GM18861 (cell line): ENCODE measurements at regions not wholly inside any gene's neighbourhood (a gene's known extent, or its start where the extent isn't known, plus 50 kb on each side); places are given as distances from the start of the nearest gene placed in this dataset.
"Not testable (repeated sequence)": the region's sequence is repeated elsewhere in the genome, so short reads cannot be mapped to it uniquely, and the experiment has no call there.

Source experiments
- ATAC-seq: cut with Tn5 transposase; IDR thresholded peaks from one replicate; pipeline ENCODE4 v1.9.1; 2021; ENCODE audit not compliant: unreplicated experiment

- ATAC-seq = no peak
Observed at GRCh38 chr16:17759451-17760390, 289.0 kb upstream of the XYLT1 start.

- no peak for ATAC-seq
Observed at GRCh38 chr16:17757808-17758207, 287.0 kb upstream of the XYLT1 start.

GRCh38 chr16:17755158-17755557 is 284.4 kb upstream of the XYLT1 start:
- no peak for ATAC-seq

- ATAC-seq = no peak
Observed at GRCh38 chr16:17753434-17753833, 282.7 kb upstream of the XYLT1 start.

DNA sequence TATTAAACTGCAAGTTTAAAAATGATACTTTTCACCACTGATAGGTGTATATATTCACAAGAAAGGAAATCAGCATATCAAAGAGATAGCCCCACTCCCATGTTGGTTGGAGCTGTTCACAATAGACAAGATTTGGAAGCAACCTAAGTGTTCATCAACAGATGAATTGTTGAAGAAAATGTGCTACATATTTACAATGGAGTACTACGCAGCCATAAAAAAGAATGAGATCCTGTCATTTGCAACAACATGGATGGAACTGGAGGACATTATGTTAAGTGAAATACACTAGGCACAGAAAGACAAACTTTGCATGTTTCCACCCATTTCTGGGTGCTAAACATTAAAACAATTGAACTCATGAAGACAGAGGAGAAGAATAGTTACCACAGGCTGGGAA is 278.9 kb upstream of the XYLT1 start:
- ATAC-seq = no peak

DNA sequence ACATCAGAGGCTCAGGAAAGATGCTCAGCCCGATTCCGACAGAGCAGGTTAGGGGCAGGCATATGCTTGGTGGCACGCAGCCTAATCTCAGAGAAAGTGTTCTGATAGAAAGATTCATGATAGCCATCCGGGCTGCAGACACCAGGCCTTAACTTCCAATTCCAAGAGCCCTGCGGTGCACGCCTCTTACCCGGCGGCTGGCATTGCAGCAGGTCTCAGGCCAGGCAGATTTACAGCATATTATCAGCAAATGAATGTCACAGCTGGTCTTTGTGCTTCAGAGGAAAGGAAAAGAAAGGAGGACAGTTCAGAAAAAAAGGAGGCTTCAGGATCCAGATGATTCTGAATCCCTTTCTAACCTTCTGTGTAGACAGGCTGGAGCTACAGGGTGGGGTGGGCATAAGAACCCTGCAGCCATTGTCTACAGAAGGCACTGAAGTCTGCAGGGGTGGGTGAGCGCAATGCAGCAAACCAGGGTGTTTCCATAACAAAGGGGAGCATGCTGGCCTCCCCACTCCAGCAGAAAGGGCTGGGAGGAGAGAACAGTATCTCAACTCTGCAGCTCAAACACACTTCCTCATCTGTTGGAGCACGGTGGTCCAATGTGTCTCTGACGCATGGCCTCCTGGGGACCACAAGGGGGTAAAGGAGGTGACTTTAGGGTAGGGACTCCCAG is 277.4 kb upstream of the XYLT1 start:
- no peak for ATAC-seq

DNA sequence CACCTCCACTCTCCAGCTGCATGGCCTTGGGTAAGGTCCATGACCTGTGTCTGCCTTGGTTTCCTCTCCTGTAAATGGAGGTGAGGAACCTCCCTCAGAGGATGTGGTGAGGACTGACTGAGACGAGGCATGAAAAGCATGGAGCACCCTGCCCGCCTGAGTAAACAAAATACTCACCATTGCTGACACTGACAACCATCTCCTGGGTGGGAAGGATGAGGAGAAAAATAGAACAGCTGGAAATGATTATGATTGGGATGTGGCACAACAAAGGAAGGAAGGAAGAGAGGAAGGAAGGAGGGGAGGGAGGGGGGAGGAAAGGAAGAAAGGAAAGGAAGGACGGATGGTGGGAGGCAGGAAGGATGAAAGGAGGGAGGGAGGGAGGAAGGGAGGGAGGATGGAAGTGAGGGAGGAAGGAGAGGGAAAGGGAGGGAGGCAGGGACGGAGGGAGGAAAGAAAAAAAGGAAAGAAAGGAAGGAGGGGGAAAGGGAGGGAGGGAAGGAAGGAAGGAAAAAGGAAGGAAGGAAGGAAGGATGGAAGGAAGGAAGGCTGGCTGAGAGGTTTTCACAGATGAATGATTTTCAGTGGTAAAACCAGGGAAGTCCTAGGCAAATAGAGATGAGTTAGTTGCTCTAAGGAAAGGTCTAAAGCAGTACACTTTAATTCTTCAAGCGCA is 276.5 kb upstream of the XYLT1 start:
- no peak for ATAC-seq

- no peak for ATAC-seq
Observed at GRCh38 chr16:17744921-17745572, 274.3 kb upstream of the XYLT1 start.

GRCh38 chr16:17743578-17743977 is 272.8 kb upstream of the XYLT1 start:
- no peak for ATAC-seq

- no peak for ATAC-seq
Observed at GRCh38 chr16:17743158-17743557, 272.4 kb upstream of the XYLT1 start.

GRCh38 chr16:17735099-17735498 is 264.3 kb upstream of the XYLT1 start:
- ATAC-seq = not testable (repeated sequence)

GRCh38 chr16:17729820-17730219 is 259.1 kb upstream of the XYLT1 start:
- no peak for ATAC-seq

GRCh38 chr16:17728196-17728595 is 257.4 kb upstream of the XYLT1 start:
- ATAC-seq = no peak

GRCh38 chr16:17724242-17724898 is 253.6 kb upstream of the XYLT1 start:
- ATAC-seq = no peak

GRCh38 chr16:17723531-17724134 is 252.9 kb upstream of the XYLT1 start:
- ATAC-seq = no peak

- no peak for ATAC-seq
Observed at GRCh38 chr16:17718495-17718894, 247.7 kb upstream of the XYLT1 start.

DNA sequence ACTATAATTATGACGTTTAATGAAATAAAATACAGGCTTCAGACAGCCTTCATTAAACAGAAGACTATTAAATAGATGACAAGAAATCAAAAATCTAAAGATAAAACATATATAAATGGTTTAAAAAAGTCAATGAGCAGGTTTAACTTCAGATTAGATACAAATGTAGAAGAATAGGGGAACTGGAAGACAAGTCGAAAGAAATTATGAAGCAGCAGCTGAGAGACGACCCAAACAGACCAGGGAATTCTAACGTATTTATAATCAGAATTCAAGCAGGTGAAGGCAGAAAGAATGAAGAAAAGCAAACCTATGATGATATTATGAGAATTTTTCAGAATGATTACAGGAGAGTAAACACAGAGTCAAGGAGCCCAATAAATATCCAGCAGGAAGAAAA is 235.1 kb upstream of the XYLT1 start:
- ATAC-seq = no peak

DNA sequence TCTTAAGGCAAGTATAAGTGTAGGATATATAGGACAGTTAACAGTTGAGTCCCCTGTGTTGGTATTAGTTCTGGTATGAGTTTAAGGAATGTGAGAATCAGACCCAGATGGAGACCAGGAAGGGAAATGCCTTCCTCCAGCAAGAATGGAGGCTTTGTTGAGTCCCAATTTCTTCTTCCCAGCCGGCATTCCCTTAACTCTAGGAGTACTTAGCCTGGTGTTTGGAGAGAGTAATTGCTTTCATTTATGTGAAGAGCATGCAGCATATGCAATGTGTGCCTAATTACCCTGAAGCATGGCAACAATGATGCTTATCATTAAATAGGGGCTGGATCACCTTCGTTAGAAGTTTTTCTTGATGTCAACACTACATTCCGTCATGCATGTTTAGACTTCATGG is 225.9 kb upstream of the XYLT1 start:
- no peak for ATAC-seq

DNA sequence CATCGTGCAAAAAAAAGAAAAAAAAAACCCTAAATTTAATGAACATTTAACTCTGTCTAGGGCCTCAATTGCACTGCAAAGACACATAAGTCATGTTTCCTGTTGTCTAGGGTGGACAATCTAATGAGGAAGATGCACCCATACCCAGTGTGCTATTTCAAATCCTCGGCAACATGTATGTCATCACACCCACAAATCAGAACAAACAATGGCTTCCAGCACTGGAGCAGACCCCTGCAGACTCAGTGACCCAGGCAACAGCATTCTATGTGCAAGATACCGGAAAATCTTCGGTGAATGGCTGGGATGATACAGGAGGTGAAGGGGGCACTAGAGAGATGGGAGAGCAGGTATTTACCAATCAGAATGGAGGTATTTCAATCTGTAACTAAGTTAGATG is 221.7 kb upstream of the XYLT1 start:
- ATAC-seq = no peak

DNA sequence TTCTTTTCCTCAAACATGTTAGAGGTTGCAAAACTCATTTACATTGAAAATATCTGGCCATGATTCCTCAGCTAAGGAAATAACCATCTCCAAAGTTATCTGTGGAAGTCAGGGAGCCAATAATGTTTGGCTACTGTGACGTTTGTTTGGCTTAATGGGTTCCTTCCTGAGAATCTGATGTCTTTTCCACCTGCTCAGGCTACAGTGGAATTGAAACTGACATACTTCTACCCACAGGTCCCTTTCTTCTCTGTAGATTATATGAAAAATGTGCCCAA is 221.1 kb upstream of the XYLT1 start:
- no peak for ATAC-seq
